Duodenal mucosa (tissue), 2 donors: ENCODE measurements at regions not wholly inside any gene's neighbourhood (a gene's known extent, or its start where the extent isn't known, plus 50 kb on each side); places are given as distances from the start of the nearest gene placed in this dataset.

ENCODE experiments used
- H3K27ac ChIP-seq: one replicate; pipeline ENCODE4 v1.7.0; 2013; ENCODE audit warnings: low read depth, low read length
- H3K27me3 ChIP-seq, 2 donors: one replicate each; pipeline ENCODE4 v1.7.0; 2013; ENCODE audit warnings: low read length in 2 of 2, control low read depth in 1 of 2; ENCODE audit not compliant: insufficient read depth in 2 of 2, control insufficient read depth in 1 of 2
- H3K36me3 ChIP-seq, 2 donors: one replicate each; pipeline ENCODE4 v1.7.0; 2013; ENCODE audit warnings: low read length in 2 of 2, control low read depth in 1 of 2; ENCODE audit not compliant: insufficient read depth in 2 of 2, control insufficient read depth in 1 of 2
- H3K4me1 ChIP-seq, 2 donors: one replicate each; pipeline ENCODE4 v1.7.0; 2013; ENCODE audit warnings: low read length in 2 of 2, control low read depth in 1 of 2; ENCODE audit not compliant: insufficient read depth in 2 of 2, control insufficient read depth in 1 of 2
- H3K4me3 ChIP-seq, 2 donors: one replicate each; pipeline ENCODE4 v1.7.0; 2013; ENCODE audit warnings: low read length in 2 of 2, low read depth in 1 of 2
- H3K9ac ChIP-seq, 2 donors: one replicate each; pipeline ENCODE4 v1.7.0; 2013; ENCODE audit warnings: low read length in 2 of 2, low read depth in 1 of 2
- H3K9me3 ChIP-seq, 2 donors: one replicate each; pipeline ENCODE4 v1.7.0; 2013; ENCODE audit warnings: low read length in 2 of 2, control low read depth in 1 of 2; ENCODE audit not compliant: control insufficient read depth in 1 of 2

- no peak overlapping the region for H3K27ac ChIP-seq
- no peaks in the 10 kb centered on the region for H3K36me3 ChIP-seq
- H3K27me3 ChIP-seq = peaks cover 0 to 5% of the 10 kb centered on the region in 2 donors
- no peak overlapping the region for H3K4me3 ChIP-seq
- H3K9ac ChIP-seq = no peak overlapping the region
- no peaks in the 10 kb centered on the region for H3K4me1 ChIP-seq
- no peaks in the 10 kb centered on the region for H3K9me3 ChIP-seq
Observed at GRCh38 chr10:89153971-89154370, 53.1 kb downstream of the CH25H start.

GRCh38 chr10:89153116-89153515 is 54.0 kb downstream of the CH25H start:
- H3K27me3 ChIP-seq = peaks cover 0 to 5% of the 10 kb centered on the region in 2 donors
- no peaks in the 10 kb centered on the region for H3K4me1 ChIP-seq
- H3K9me3 ChIP-seq = no peaks in the 10 kb centered on the region
- no peak overlapping the region for H3K27ac ChIP-seq
- H3K4me3 ChIP-seq = no peak overlapping the region
- no peak overlapping the region for H3K9ac ChIP-seq
- no peaks in the 10 kb centered on the region for H3K36me3 ChIP-seq

- Histone ChIP-seq H3K27ac (no peak overlapping the region), H3K9ac (no peak overlapping the region), H3K4me3 (no peak overlapping the region), H3K36me3 (no peaks in the 10 kb centered on the region), H3K9me3 (no peaks in the 10 kb centered on the region), H3K4me1 (no peaks in the 10 kb centered on the region), H3K27me3 (peaks cover 0 to 5% of the 10 kb centered on the region in 2 donors)
Observed at GRCh38 chr10:89151857-89152256, 55.3 kb downstream of the CH25H start.

GRCh38 chr10:89148061-89148460 is 59.1 kb downstream of the CH25H start:
- no peaks in the 10 kb centered on the region for H3K9me3 ChIP-seq
- H3K4me1 ChIP-seq = no peaks in the 10 kb centered on the region
- H3K27me3 ChIP-seq = peaks cover 0 to 5% of the 10 kb centered on the region in 2 donors
- H3K4me3 ChIP-seq = no peak overlapping the region
- no peaks in the 10 kb centered on the region for H3K36me3 ChIP-seq
- no peak overlapping the region for H3K9ac ChIP-seq
- H3K27ac ChIP-seq = no peak overlapping the region

- H3K27me3 ChIP-seq = peaks cover 0 to 3% of the 10 kb centered on the region in 2 donors
- no peak overlapping the region for H3K27ac ChIP-seq
- no peak overlapping the region for H3K9ac ChIP-seq
- no peaks in the 10 kb centered on the region for H3K9me3 ChIP-seq
- no peaks in the 10 kb centered on the region for H3K4me1 ChIP-seq
- no peaks in the 10 kb centered on the region for H3K36me3 ChIP-seq
- no peak overlapping the region for H3K4me3 ChIP-seq
Observed at GRCh38 chr10:89147256-89147655, 59.9 kb downstream of the CH25H start.

- Histone ChIP-seq H3K27me3 (no peaks in the 10 kb centered on the region), H3K4me3 (no peak overlapping the region), H3K4me1 (no peaks in the 10 kb centered on the region), H3K36me3 (no peaks in the 10 kb centered on the region), H3K27ac (no peak overlapping the region), H3K9ac (no peak overlapping the region), H3K9me3 (no peaks in the 10 kb centered on the region)
Observed at GRCh38 chr10:89144836-89145235, 62.3 kb downstream of the CH25H start.

GRCh38 chr10:89142590-89142989 is 64.5 kb downstream of the CH25H start:
- no peaks in the 10 kb centered on the region for H3K27me3 ChIP-seq
- no peaks in the 10 kb centered on the region for H3K4me1 ChIP-seq
- no peak overlapping the region for H3K27ac ChIP-seq
- no peak overlapping the region for H3K4me3 ChIP-seq
- no peaks in the 10 kb centered on the region for H3K36me3 ChIP-seq
- H3K9me3 ChIP-seq = no peaks in the 10 kb centered on the region
- no peak overlapping the region for H3K9ac ChIP-seq

- Histone ChIP-seq H3K27ac (no peak overlapping the region), H3K4me3 (no peak overlapping the region), H3K9ac (no peak overlapping the region), H3K36me3 (no peaks in the 10 kb centered on the region), H3K9me3 (no peaks in the 10 kb centered on the region), H3K27me3 (no peaks in the 10 kb centered on the region), H3K4me1 (no peaks in the 10 kb centered on the region)
Observed at GRCh38 chr10:89138755-89139490, 68.2 kb downstream of the CH25H start.

- H3K9ac ChIP-seq = no peak overlapping the region
- no peak overlapping the region for H3K27ac ChIP-seq
Observed at GRCh38 chr10:89134963-89135362, 72.2 kb downstream of the CH25H start.

GRCh38 chr10:89129911-89130310 is 77.2 kb downstream of the CH25H start:
- Histone ChIP-seq H3K9me3 (no peaks in the 10 kb centered on the region), H3K4me3 (no peak overlapping the region), H3K27ac (no peak overlapping the region), H3K27me3 (no peaks in the 10 kb centered on the region), H3K9ac (no peak overlapping the region), H3K36me3 (no peaks in the 10 kb centered on the region), H3K4me1 (no peaks in the 10 kb centered on the region)

More at GRCh38 chr10:89134963-89135362, 72.2 kb downstream of the CH25H start:
- no peaks in the 10 kb centered on the region for H3K27me3 ChIP-seq
- H3K9me3 ChIP-seq = no peaks in the 10 kb centered on the region
- no peak overlapping the region for H3K4me3 ChIP-seq
- no peaks in the 10 kb centered on the region for H3K4me1 ChIP-seq
- no peaks in the 10 kb centered on the region for H3K36me3 ChIP-seq
